IMR-90 (cell line): ENCODE measurements at regions not wholly inside any gene's neighbourhood (a gene's known extent, or its start where the extent isn't known, plus 50 kb on each side); places are given as distances from the start of the nearest gene placed in this dataset.

Experiments
- ATAC-seq: fragments of 200-7000 bp; cut with Tn5 transposase; 2 replicates; pipeline ENCODE4 v1.9.1; 2020; ENCODE audit warnings: low read depth, mild to moderate bottlenecking, moderate library complexity
- BruUV-seq: library from RNA; stranded (reverse); fragments of 400-500 nt; replicated peaks from 2 replicates; lab custom pipeline; 2021; lab: Mats Ljungman, UMichigan
- CTCF ChIA-PET: fragments of 300-600 bp; formaldehyde crosslinking; extraction: SDS; loops from one replicate; lab custom pipeline; 2021; ENCODE audit warnings: antibody characterized with exemption; lab: Yijun Ruan, JAX
- POLR2A ChIA-PET: fragments of 300-600 bp; sonication (Branson Sonifier 250); formaldehyde crosslinking; loops from one replicate; lab custom pipeline; 2022; ENCODE audit warnings: antibody characterized with exemption; ENCODE audit not compliant: unreplicated experiment; lab: Charles Lee
- DNase-seq: peaks from one replicate; pipeline ENCODE4 v3.0.0; 2013
- H2AFZ ChIP-seq: replicated peaks from 2 replicates; pipeline ENCODE3; 2013; ENCODE audit warnings: low read length, mild to moderate bottlenecking; ENCODE audit not compliant: poor library complexity
- H2AK5ac ChIP-seq: 2 replicates; pipeline ENCODE4 v1.6.1; 2013; ENCODE audit warnings: low read depth, low read length, inconsistent platforms
- H2AK9ac ChIP-seq: replicated peaks from 2 replicates; pipeline ENCODE3; 2013; ENCODE audit warnings: mild to moderate bottlenecking, low read depth, low read length, moderate library complexity; ENCODE audit not compliant: poor library complexity
- H2BK120ac ChIP-seq: 2 replicates; pipeline ENCODE4 v1.6.1; 2013; ENCODE audit warnings: low read depth, low read length, inconsistent platforms
- H2BK15ac ChIP-seq: 3 replicates; pipeline ENCODE4 v1.6.1; 2013; ENCODE audit warnings: low read depth, low read length, inconsistent platforms
- H2BK20ac ChIP-seq: 2 replicates; pipeline ENCODE4 v1.6.1; 2013; ENCODE audit warnings: low read depth, mild to moderate bottlenecking, inconsistent platforms, low read length, moderate library complexity
- H2BK5ac ChIP-seq: 2 replicates; pipeline ENCODE4 v1.6.1; 2013; ENCODE audit warnings: mild to moderate bottlenecking, low read depth, low read length, inconsistent platforms; ENCODE audit not compliant: poor library complexity, severe bottlenecking
- H3K14ac ChIP-seq: replicated peaks from 2 replicates; pipeline ENCODE4 v1.6.1; 2013; ENCODE audit warnings: low read depth, low read length, inconsistent platforms
- H3K18ac ChIP-seq: 2 replicates; pipeline ENCODE4 v1.6.1; 2013; ENCODE audit warnings: low read depth, low read length, control low read depth
- H3K23ac ChIP-seq: 2 replicates; pipeline ENCODE4 v1.6.1; 2013; ENCODE audit warnings: low read depth, low read length, inconsistent platforms
- H3K27ac ChIP-seq: 2 replicates; pipeline ENCODE4 v1.5.1; 2013; ENCODE audit warnings: mild to moderate bottlenecking, control low read depth, low read length; ENCODE audit not compliant: insufficient read depth
- H3K27me3 ChIP-seq: 2 replicates; pipeline ENCODE4 v1.6.1; 2013; ENCODE audit warnings: low read length; ENCODE audit not compliant: control insufficient read depth, insufficient read depth
- H3K36me3 ChIP-seq: 2 replicates; pipeline ENCODE4 v1.6.1; 2013; ENCODE audit warnings: low read length, mixed read lengths; ENCODE audit not compliant: control insufficient read depth, insufficient read depth
- H3K4ac ChIP-seq: 2 replicates; pipeline ENCODE4 v1.6.1; 2013; ENCODE audit warnings: low read depth, low read length, inconsistent platforms
- H3K4me1 ChIP-seq: 2 replicates; pipeline ENCODE4 v1.6.1; 2013; ENCODE audit warnings: low read length, mixed read lengths; ENCODE audit not compliant: control insufficient read depth, insufficient read depth
- H3K4me2 ChIP-seq: 2 replicates; pipeline ENCODE4 v1.6.1; 2013; ENCODE audit warnings: low read depth, mild to moderate bottlenecking, control low read depth, low read length, moderate library complexity
- H3K4me3 ChIP-seq: 2 replicates; pipeline ENCODE4 v1.5.1; 2013; ENCODE audit warnings: low read depth, mild to moderate bottlenecking, control low read depth, low read length, moderate library complexity; ENCODE audit not compliant: insufficient read depth
- H3K56ac ChIP-seq: 2 replicates; pipeline ENCODE4 v1.6.1; 2013; ENCODE audit warnings: low read length, inconsistent platforms; ENCODE audit not compliant: insufficient read depth; ENCODE audit errors: extremely low read depth
- H3K79me1 ChIP-seq, 2 experiments: 2 replicates each; pipeline ENCODE4 v1.6.1; 2013; ENCODE audit warnings: low read length in 2 of 2, inconsistent platforms in 1 of 2, low read depth in 1 of 2
- H3K9ac ChIP-seq: 2 replicates; pipeline ENCODE4 v1.6.1; 2013; ENCODE audit warnings: low read depth, low read length, control low read depth
- H3K9me1 ChIP-seq: 2 replicates; pipeline ENCODE4 v1.6.1; 2013; ENCODE audit warnings: low read length, inconsistent platforms; ENCODE audit not compliant: insufficient read depth
- H3K9me3 ChIP-seq: 2 replicates; pipeline ENCODE4 v1.6.1; 2013; ENCODE audit warnings: low read length; ENCODE audit not compliant: control insufficient read depth, insufficient read depth
- H4K20me1 ChIP-seq: 2 replicates; pipeline ENCODE4 v1.6.1; 2013; ENCODE audit warnings: low read length, inconsistent platforms; ENCODE audit not compliant: insufficient read depth
- H4K5ac ChIP-seq: 2 replicates; pipeline ENCODE4 v1.6.1; 2013; ENCODE audit warnings: mild to moderate bottlenecking, low read depth, low read length, control low read depth
- H4K8ac ChIP-seq, 2 experiments: 2 replicates each; pipeline ENCODE4 v1.6.1; 2013; ENCODE audit warnings: low read depth in 2 of 2, low read length in 2 of 2, control low read depth in 1 of 2, inconsistent platforms in 1 of 2
- H4K91ac ChIP-seq: 2 replicates; pipeline ENCODE4 v1.6.1; 2013; ENCODE audit warnings: low read depth, low read length, inconsistent platforms; ENCODE audit not compliant: insufficient read depth
- BHLHE40 ChIP-seq: fragments of 150-350 bp; IDR thresholded peaks from 2 replicates; pipeline ENCODE4 v1.6.1; 2016; ENCODE audit warnings: mild to moderate bottlenecking, low read depth, low read length
- CEBPB ChIP-seq: IDR thresholded peaks from 2 replicates; pipeline ENCODE4 v1.6.1; 2012; ENCODE audit warnings: low read depth, low read length, improper control_type of control experiment
- FOS ChIP-seq: fragments of 150-350 bp; IDR thresholded peaks from 2 replicates; pipeline ENCODE4 v1.6.1; 2016; ENCODE audit warnings: low read depth, low read length
- MXI1 ChIP-seq: IDR thresholded peaks from 2 replicates; pipeline ENCODE4 v1.6.1; 2012; ENCODE audit warnings: low read depth, mild to moderate bottlenecking, low read length, moderate library complexity, borderline replicate concordance
- SMC3 ChIP-seq: fragments of 150-350 bp; IDR thresholded peaks from 2 replicates; pipeline ENCODE4 v1.6.1; 2016; ENCODE audit warnings: low read depth, mild to moderate bottlenecking, antibody characterized with exemption, low read length, moderate library complexity
- WGBS, 2 experiments: methylation state at CpG; one replicate each; pipeline versions ENCODE4 v1.1.5 to v1.1.7; 2013; ENCODE audit warnings: missing lambda C conversion rate in 2 of 2; ENCODE audit not compliant: insufficient read length in 1 of 2; ENCODE audit errors: extremely low coverage in 2 of 2; 5-methylcytosine and 5-hydroxymethylcytosine counted together
- dilution Hi-C: fragments of 300-500 bp; cut with HindIII; formaldehyde crosslinking; loops from one replicate; pipeline ENCODE4 v1.14.3; 2018; ENCODE audit warnings: low sequenced_read_pairs; ENCODE audit not compliant: unreplicated experiment
- in situ Hi-C: fragments of 300-500 bp; cut with MboI; formaldehyde crosslinking; loops from 3 replicates; pipeline ENCODE4 v1.14.3; 2019; ENCODE audit warnings: low sequenced_read_pairs, inconsistent platforms, mixed read lengths
- intact Hi-C: fragments of 100-400 bp; cut with micrococcal nuclease; formaldehyde crosslinking; loops from 2 replicates; pipeline ENCODE4 v1.10.0; 2022

DNA sequence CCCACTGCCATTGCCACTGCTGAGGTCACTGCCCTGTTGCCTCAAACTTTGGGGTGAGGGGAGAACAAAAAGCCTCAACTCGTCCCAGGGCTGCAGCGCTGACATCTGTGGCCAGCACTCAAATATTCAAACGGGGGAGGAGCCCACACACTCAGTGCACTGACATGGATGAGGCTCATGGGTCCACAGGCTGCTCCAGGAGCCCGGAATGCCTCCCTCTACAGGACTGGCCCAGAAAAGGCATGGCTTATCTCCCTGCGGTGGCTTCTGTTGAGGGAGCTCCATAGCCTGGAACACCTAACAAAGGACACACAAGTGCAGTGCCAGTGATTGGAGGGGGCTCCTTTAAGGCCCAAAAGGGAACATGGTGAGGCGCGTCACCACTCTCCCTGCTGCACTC is 341.1 kb upstream of the LUZP2 start:
- Histone ChIP-seq H2BK20ac (no peak overlapping the region), H2AK5ac (no peak overlapping the region), H3K9ac (no peak overlapping the region), H2BK15ac (no peak overlapping the region), H2AFZ (no peak overlapping the region), H4K5ac (no peak overlapping the region), H3K36me3 (no peaks in the 10 kb centered on the region), H3K4me2 (no peak overlapping the region), H3K18ac (no peak overlapping the region), H3K14ac (no peak overlapping the region), H2BK5ac (no peak overlapping the region), H3K27me3 (no peaks in the 10 kb centered on the region), H3K4ac (no peak overlapping the region), H3K27ac (no peak overlapping the region), H3K56ac (no peak overlapping the region), H4K8ac (no peak overlapping the region), H2BK120ac (no peak overlapping the region), H3K23ac (no peak overlapping the region), H4K91ac (no peak overlapping the region), H4K20me1 (no peaks in the 10 kb centered on the region), H3K4me1 (no peaks in the 10 kb centered on the region), H3K4me3 (no peak overlapping the region), H3K79me1 (no peaks in the 10 kb centered on the region), H3K9me1 (no peaks in the 10 kb centered on the region), H2AK9ac (no peak overlapping the region), H3K9me3 (no peaks in the 10 kb centered on the region)
- in situ Hi-C loops: no loop called here
- no peak for TF ChIP-seq FOS
- TF ChIP-seq CEBPB: no peak
- no peak for TF ChIP-seq MXI1
- no peak for TF ChIP-seq SMC3
- TF ChIP-seq BHLHE40: no peak
- CTCF ChIA-PET: no interaction called here
- WGBS, 2 experiments: no CpG with 5 or more reads among the region's 7 CpGs
- intact Hi-C loops: no loop called here
- ATAC-seq (no peak), DNase-seq (no peak)
- dilution Hi-C loops: no loop called here
- POLR2A ChIA-PET: no interaction called here
- BruUV-seq: no TSS peak
